NCI-H1048 (cell line): ENCODE measurements at regions not wholly inside any gene's neighbourhood (a gene's known extent, or its start where the extent isn't known, plus 50 kb on each side); places are given as distances from the start of the nearest gene placed in this dataset.
"Not testable (repeated sequence)": the region's sequence is repeated elsewhere in the genome, so short reads cannot be mapped to it uniquely, and the experiment has no call there.

ENCODE experiments used
- DNase-seq: peaks from one replicate; lab custom pipeline; 2025; lab: John Stamatoyannopoulos, UW

GRCh38 chr5:9731159-9731558 lies 101.0 kb upstream of the TAS2R1 start:
- no peak for DNase-seq

GRCh38 chr5:9728261-9728660 lies 98.1 kb upstream of the TAS2R1 start:
- no peak for DNase-seq

- no peak for DNase-seq
Observed at GRCh38 chr5:9726931-9727330, 96.8 kb upstream of the TAS2R1 start.

- DNase-seq = not testable (repeated sequence)
Observed at GRCh38 chr5:9725265-9725664, 95.1 kb upstream of the TAS2R1 start.

GRCh38 chr5:9724707-9725106 lies 94.6 kb upstream of the TAS2R1 start:
- DNase-seq = no peak

- DNase-seq = no peak
Observed at GRCh38 chr5:9722601-9723180, 92.5 kb upstream of the TAS2R1 start.

- DNase-seq = no peak
Observed at GRCh38 chr5:9721161-9721560, 91.0 kb upstream of the TAS2R1 start.

GRCh38 chr5:9720361-9720760 lies 90.2 kb upstream of the TAS2R1 start:
- no peak for DNase-seq

- no peak for DNase-seq
Observed at GRCh38 chr5:9716838-9717281, 86.7 kb upstream of the TAS2R1 start.

- DNase-seq = no peak
Observed at GRCh38 chr5:9715891-9716335, 85.8 kb upstream of the TAS2R1 start.

- no peak for DNase-seq
Observed at GRCh38 chr5:9713959-9714586, 83.9 kb upstream of the TAS2R1 start.

GRCh38 chr5:9713356-9713755 lies 83.2 kb upstream of the TAS2R1 start:
- no peak for DNase-seq

- DNase-seq = no peak
Observed at GRCh38 chr5:9712911-9713310, 82.8 kb upstream of the TAS2R1 start.

GRCh38 chr5:9712506-9712905 lies 82.4 kb upstream of the TAS2R1 start:
- DNase-seq = no peak

- no peak for DNase-seq
Observed at GRCh38 chr5:9710069-9710468, 79.9 kb upstream of the TAS2R1 start.

GRCh38 chr5:9707732-9708462 lies 77.7 kb upstream of the TAS2R1 start:
- no peak for DNase-seq

GRCh38 chr5:9699681-9700080 lies 69.5 kb upstream of the TAS2R1 start:
- no peak for DNase-seq

- no peak for DNase-seq
Observed at GRCh38 chr5:9698841-9699240, 68.7 kb upstream of the TAS2R1 start.

GRCh38 chr5:9698125-9698826 lies 68.1 kb upstream of the TAS2R1 start:
- no peak for DNase-seq

- DNase-seq = no peak
Observed at GRCh38 chr5:9692576-9692975, 62.4 kb upstream of the TAS2R1 start.

GRCh38 chr5:9691261-9691660 lies 61.1 kb upstream of the TAS2R1 start:
- no peak for DNase-seq

- DNase-seq = no peak
Observed at GRCh38 chr5:9690751-9691150, 60.6 kb upstream of the TAS2R1 start.

- DNase-seq = no peak
Observed at GRCh38 chr5:9686216-9686615, 56.1 kb upstream of the TAS2R1 start.
